MV-4-11 (cell line): ENCODE measurements at regions not wholly inside any gene's neighbourhood (a gene's known extent, or its start where the extent isn't known, plus 50 kb on each side); places are given as distances from the start of the nearest gene placed in this dataset.

ENCODE experiments used
- DNase-seq: peaks from one replicate; lab custom pipeline; 2025; lab: John Stamatoyannopoulos, UW

DNA sequence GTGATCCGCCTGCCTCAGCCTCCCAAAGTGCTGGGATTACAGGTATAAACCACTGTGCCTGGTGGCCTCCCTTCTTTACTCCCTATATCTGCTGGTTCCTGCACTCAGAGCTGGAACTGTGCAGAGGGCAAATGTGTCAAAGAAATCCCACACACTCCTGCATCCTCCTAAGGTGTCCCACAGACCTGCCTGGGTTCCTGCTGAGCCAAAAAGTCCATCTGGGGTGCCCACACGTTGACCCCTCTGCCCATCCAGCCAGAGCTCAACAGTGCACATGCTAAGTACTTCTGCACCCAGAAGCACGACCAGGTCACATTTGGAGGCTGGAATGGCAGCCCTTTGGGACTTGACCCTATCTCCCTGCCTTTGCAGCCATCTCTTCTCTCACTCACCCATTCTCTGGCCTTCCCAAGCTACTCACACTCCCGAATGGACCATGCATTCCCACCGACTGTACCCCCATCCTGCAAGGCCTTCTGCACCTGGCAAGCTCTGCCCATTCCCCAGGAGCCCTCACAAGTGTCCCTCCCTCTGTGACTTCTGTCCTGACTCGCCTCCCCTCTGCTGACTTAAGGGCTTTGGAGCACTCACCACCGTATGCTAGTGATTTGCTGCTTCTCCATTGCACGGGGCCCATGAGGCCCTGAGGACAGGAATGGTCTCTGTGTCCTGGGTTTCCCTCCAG, 152.1 kb downstream of the KCTD15 start:
- no peak for DNase-seq

DNA sequence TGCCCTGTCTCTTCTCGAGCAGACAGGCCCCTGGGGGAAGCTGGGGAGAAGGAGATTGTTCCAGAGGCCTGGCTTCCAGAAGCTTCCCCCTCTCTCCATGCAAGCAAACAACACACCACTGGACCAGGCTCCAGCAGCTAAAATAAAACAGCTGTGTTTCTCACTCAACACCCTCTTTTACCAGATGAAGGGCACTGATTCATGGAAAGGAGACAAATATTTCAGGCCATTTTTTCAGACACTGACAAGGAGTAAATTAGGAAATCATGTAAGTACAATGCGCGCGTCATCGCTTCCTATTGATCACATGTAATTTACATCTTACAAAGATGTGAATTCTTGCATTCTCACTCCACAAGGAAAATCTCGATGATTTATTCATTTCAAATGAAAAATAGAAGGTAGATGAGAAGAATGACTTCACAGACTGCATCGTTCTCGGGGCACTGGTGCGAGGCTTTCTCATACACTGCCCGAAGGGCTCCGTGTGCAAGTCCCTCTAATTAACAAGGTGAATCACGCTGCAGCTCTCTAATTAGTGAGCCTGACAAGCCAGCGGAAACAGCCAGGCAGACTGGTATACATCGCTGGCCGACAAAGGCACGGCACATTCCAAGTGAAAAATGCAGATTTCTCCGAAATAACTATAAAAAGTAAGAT, 153.6 kb downstream of the KCTD15 start:
- DNase-seq = no peak

- peak; percentile 52 for DNase-seq
Measured at GRCh38 chr19:33953023-33953422, 156.4 kb downstream of the KCTD15 start.

DNA sequence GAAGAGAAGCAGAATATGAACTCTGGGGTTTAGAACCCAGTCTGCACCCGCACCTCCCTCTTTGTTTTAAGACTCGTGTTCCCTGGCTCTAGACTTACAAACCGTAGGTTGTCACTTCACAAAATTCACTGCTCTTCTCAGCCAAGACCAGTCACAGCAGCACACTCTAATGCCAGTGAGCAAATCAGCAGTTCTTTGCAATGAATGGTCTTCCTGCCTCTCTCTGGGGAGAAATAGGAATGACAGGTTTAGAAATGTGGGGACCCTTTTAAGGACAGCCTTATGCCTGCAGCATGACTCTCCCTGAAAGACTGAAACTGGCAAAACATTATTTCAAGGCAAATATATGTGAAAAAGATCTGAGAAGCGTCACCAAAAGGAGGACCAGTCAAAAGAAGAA, 156.9 kb downstream of the KCTD15 start:
- DNase-seq = no peak

DNA sequence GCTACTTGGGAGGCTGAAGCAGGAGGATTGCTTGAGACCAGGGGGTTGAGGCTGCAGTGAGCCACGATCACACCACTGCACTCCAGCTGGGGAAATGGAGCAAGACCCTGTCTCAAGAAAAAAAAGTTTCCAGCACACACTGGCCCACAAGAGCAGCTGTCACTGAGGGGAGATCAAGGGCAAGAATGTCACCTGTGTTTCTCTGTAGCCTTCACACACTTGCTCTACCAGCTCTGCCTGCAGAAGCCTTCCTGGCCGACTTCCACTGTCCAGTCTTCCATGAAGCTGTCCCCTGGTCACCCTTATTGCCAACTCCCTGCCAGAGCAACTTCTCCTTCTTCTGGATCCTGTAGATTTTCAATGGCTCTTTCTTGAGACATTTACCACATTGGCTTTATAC, 158.0 kb downstream of the KCTD15 start:
- DNase-seq = no peak

GRCh38 chr19:33956941-33957340, 160.3 kb downstream of the KCTD15 start:
- no peak for DNase-seq

DNA sequence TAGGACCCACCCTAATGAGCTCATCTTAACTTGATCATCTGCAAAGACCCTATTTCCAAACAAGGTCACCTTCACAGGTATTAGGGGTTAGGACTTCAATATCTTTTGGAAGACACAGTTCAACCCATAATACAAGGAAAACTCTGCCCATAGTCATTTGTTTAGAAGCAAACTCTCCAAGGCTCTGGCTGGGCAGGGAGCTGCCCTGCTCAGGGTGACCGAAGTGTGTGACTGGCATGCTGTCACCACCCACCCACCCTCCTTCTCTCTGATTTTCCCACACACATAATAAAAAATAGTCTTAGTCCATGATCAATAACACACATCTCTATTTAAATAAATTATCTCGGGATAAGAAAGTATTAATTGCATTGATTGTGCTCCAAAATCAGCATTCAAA, 161.1 kb downstream of the KCTD15 start:
- DNase-seq = no peak

DNA sequence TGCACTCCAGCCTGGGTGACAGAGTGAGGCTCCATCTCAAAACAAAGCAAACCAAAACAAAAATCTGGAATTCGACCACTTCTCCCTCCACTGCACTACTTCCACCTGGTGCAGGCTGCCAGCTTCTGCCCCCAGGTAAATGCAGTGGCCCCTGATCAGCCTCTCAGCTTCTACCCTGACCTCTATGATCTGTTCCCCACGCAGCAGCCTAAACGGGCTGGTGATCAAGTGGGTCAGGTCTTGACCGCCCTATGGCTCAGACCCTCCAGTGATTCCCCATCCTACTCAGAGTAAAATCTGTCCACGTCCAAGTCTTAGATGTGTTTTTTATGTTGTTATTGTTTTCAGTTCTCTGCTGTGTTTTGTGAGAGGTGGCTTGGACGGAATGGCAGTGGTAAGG, 163.9 kb downstream of the KCTD15 start:
- DNase-seq = no peak

GRCh38 chr19:33962161-33962560, 165.5 kb downstream of the KCTD15 start:
- DNase-seq = no peak

GRCh38 chr19:33963514-33963913, 166.8 kb downstream of the KCTD15 start:
- no peak for DNase-seq

- no peak for DNase-seq
Measured at GRCh38 chr19:33971073-33971472, 174.4 kb downstream of the KCTD15 start.

DNA sequence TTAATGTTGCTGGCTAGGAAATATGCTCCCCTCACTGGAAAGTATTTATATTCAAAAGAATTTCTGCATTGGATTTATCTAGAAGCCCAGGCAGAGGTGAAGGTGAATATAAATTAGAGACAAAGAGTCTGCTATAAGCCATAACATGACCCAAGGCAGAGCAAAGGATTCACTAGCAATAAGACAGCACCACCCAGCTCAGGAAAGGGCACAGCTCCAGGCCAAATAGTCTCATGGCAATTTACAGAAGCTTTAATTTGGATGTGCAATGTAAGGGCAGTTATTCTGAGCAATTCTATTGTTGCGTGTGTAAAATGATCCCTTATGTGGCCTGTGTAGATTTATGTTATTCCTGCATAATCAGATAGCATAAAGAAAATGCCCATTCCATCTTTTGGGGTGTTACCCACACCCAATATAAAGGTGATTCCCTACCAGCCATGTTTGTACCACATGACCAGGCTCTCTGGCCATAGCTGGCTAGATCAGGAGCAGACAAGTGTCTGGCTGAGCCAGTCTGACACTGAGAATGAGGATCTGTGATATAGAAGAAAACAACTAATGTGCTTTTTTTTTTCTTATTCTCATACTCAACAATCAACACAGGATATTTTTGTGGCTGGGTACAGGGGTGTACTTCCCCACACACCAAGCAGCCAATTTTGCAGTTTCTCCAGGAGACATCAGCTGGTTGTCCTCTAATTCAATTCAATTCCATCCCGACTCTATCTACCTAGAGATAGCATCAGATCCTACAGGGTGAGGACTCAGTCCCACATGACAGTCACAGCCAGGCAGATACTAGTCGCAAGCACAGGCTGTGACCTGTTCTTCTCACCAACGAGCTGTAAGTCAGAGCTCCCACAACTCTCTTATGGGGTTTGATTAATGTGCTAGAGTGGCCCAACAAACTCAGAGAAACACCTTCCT, 181.4 kb downstream of the KCTD15 start:
- no peak for DNase-seq

DNA sequence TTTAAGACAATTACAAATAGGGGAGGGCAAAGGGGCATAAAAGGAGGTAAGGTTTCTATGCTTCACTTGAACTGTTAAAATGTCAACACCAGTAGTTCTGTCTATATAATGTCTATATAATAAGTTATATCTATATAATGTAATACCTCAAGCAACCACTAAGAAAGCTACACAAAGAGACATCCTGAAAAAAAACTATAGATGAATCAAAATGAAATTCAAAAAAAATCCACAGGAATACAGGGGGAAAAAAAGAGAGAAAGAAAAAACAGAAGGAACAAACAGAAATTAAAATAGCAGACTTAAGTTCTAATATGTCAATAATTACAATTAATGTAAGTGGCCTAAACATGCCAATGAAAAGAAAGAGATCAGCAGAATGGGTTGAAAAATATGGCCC, 186.0 kb downstream of the KCTD15 start:
- DNase-seq = no peak

DNA sequence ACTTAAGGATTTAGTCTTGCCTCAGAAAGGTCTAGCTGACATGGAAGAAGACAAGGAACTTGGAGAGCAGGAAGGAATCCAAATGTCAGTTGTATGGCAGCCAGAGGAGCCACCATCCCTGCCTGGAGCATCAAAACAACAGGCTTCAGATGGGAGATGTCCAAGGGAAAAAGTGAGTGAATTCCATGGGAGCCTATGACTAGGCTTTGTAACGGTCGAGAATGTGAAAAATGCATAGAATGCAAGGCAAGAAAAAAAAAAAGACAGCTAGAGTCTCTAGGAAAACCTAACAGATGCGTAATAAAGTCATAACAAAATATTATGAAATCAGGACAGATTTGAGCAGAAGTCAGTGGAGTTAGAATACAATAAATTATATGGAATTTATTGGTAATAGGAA, 183.7 kb upstream of the LSM14A start:
- no peak for DNase-seq

- DNase-seq = no peak
Measured at GRCh38 chr19:33997690-33998089, 174.6 kb upstream of the LSM14A start.

GRCh38 chr19:33998302-33998701, 174.0 kb upstream of the LSM14A start:
- no peak for DNase-seq

- DNase-seq = peak; percentile 26
Measured at GRCh38 chr19:33998739-33999345, 173.5 kb upstream of the LSM14A start.

DNA sequence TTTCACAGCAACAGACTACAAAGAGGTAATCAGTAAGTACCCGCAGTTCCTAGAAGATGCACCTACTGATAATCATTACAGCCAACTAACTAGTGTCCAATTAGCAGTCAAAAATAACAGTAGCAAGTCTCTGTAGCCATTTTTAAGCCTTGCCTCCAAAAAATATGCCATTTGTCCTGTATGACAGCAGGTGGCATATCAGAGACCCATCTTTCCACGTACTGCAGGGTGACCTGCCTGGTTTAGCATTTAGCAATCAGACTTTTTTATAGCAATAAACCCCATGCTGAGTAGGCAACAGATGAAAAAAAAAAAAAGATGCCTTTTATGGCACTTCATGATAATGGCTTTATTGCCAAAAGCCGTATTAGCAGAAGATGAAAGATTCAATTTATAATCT, 155.3 kb upstream of the LSM14A start:
- DNase-seq = no peak

- DNase-seq = no peak
Measured at GRCh38 chr19:34017601-34018000, 154.7 kb upstream of the LSM14A start.

DNA sequence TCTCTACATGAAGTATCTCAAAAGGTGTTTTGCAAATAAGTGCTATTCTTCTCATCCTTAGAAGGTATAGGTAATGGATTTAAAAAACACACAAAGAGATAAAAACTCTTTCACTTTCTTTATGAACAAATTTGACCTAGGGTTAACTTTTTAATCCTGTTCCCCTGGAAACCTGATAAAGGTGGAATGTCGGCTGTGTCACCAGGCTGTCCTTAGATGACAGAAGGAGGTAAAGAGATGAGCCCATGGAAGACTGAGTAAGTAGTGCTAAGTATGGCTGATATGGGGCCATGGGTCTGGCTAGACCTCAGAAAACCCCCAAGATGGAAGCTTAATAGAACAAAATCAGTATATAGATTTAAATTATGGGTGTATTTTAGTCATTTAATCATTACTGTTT, 153.8 kb upstream of the LSM14A start:
- no peak for DNase-seq

DNA sequence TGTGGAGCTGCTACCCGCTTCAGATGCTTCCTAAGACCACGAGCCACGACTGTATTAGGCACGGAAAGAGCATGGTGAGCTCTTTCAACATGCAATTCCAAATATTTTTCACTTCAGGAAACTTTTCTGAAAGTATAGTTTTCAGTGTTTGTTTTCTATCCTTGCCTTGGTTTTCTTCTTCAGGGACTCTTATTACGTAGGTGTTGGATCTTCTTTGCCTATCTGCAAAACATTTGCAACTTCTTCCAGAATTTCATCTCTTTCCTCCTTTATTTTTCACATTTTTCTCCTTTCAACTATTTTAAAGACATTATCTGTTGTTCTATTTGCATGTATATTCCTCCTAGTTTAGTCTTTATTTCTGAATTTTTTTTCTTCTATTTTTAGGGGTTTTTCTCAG, 148.9 kb upstream of the LSM14A start:
- DNase-seq = no peak

- no peak for DNase-seq
Measured at GRCh38 chr19:34033880-34034279, 138.4 kb upstream of the LSM14A start.
